K562 (cell line): ENCODE measurements at regions not wholly inside any gene's neighbourhood (a gene's known extent, or its start where the extent isn't known, plus 50 kb on each side); places are given as distances from the start of the nearest gene placed in this dataset.
"Not testable (repeated sequence)": the region's sequence is repeated elsewhere in the genome, so short reads cannot be mapped to it uniquely, and the experiment has no call there.

Source experiments
- ATAC-seq: fragments of 200-7000 bp; cut with Tn5 transposase; 3 replicates; pipeline ENCODE4 v1.9.1; 2020; ENCODE audit warnings: moderate library complexity
- BruUV-seq: library from RNA; stranded (reverse); fragments of 400-500 nt; replicated peaks from 2 replicates; lab custom pipeline; 2021; lab: Mats Ljungman, UMichigan
- CTCF ChIA-PET: fragments of 300-600 bp; formaldehyde crosslinking; extraction: SDS; loops from one replicate; lab custom pipeline; 2021; ENCODE audit warnings: low intra/inter-chr PET ratio; lab: Yijun Ruan, JAX
- POLR2A ChIA-PET: fragments of 300-600, 350-650 bp; sonication (Branson Sonifier 250); formaldehyde crosslinking; extraction: SDS; loops from one replicate; lab custom pipeline; 2021; ENCODE audit warnings: antibody characterized with exemption, inconsistent platforms; lab: Yijun Ruan, JAX
- DNase-seq, 4 experiments: peaks; one replicate each; pipeline versions ENCODE4 v3.0.0 to v3.0.0-alpha.2; 2011 to 2018; ENCODE audit warnings: low spot score in 3 of 4, mixed read lengths in 3 of 4; ENCODE audit errors: extremely low read depth in 1 of 4
- FAIRE-seq: peaks from 2 replicates; lab custom pipeline; 2011; peaks lifted over from hg19 to GRCh38; lab: Jason Lieb, UNC
- H2AFZ ChIP-seq: 2 replicates; pipeline ENCODE4 v1.6.0; 2011; ENCODE audit warnings: low read depth, low read length, control low read depth, inconsistent platforms
- H3K27ac ChIP-seq: fragments of 200-600 bp; 3 replicates; pipeline ENCODE4 v1.8.0; 2011; ENCODE audit warnings: low read depth, mild to moderate bottlenecking, control low read depth, inconsistent platforms, low read length, moderate library complexity, mixed read lengths; ENCODE audit errors: extremely low read depth
- H3K27me3 ChIP-seq, 2 experiments: fragments of 300-600 bp in 1 of 2; 2 replicates in 1 of 2; 3 replicates in 1 of 2; pipeline versions ENCODE4 v1.6.0 to v1.8.0; 2011; ENCODE audit warnings: inconsistent platforms in 2 of 2, low read length in 2 of 2, mild to moderate bottlenecking in 1 of 2, mixed read lengths in 1 of 2, moderate library complexity in 1 of 2; ENCODE audit not compliant: control insufficient read depth in 2 of 2, insufficient read depth in 2 of 2
- H3K36me3 ChIP-seq: fragments of 300-600 bp; 3 replicates; pipeline ENCODE4 v1.8.0; 2011; ENCODE audit warnings: mild to moderate bottlenecking, low read length, inconsistent platforms; ENCODE audit not compliant: control insufficient read depth, insufficient read depth
- H3K4me1 ChIP-seq, 2 experiments: fragments of 200-600 bp in 1 of 2; replicated peaks in 1 of 2; 2 replicates in 1 of 2; 3 replicates in 1 of 2; pipeline versions ENCODE4 v1.5.1 to v1.8.0; 2011; ENCODE audit warnings: inconsistent platforms in 2 of 2, low read length in 2 of 2, mild to moderate bottlenecking in 1 of 2, mixed read lengths in 1 of 2, moderate library complexity in 1 of 2; ENCODE audit not compliant: control insufficient read depth in 2 of 2, insufficient read depth in 2 of 2
- H3K4me2 ChIP-seq: 2 replicates; pipeline ENCODE4 v1.6.1; 2011; ENCODE audit warnings: low read length, control low read depth, inconsistent platforms, mixed read lengths; ENCODE audit not compliant: insufficient read depth
- H3K4me3 ChIP-seq: fragments of 200-600 bp; sonication (generic), shearing (Covaris generic); 2 replicates; pipeline ENCODE4 v1.5.1; 2016; ENCODE audit warnings: control low read depth, inconsistent platforms
- H3K79me2 ChIP-seq: fragments of 200-600 bp; 3 replicates; pipeline ENCODE4 v1.8.0; 2011; ENCODE audit warnings: low read length, inconsistent platforms; ENCODE audit not compliant: control insufficient read depth, insufficient read depth
- H3K9ac ChIP-seq, 2 experiments: 2 replicates each; pipeline versions ENCODE4 v1.6.0 to v1.6.1; 2011; ENCODE audit warnings: low read depth in 2 of 2, low read length in 2 of 2, control low read depth in 1 of 2, inconsistent platforms in 1 of 2, mild to moderate bottlenecking in 1 of 2, mixed read lengths in 1 of 2; ENCODE audit not compliant: insufficient read depth in 1 of 2
- H3K9me1 ChIP-seq: one replicate; pipeline ENCODE4 v1.6.0; 2011; ENCODE audit warnings: inconsistent platforms, mild to moderate bottlenecking, low read length, moderate library complexity; ENCODE audit not compliant: control insufficient read depth, insufficient read depth
- H3K9me3 ChIP-seq: replicated peaks from 2 replicates; pipeline ENCODE4 v1.5.1; 2011; ENCODE audit warnings: low read depth, low read length, inconsistent platforms; ENCODE audit not compliant: control insufficient read depth, insufficient read depth
- H4K20me1 ChIP-seq: replicated peaks from 2 replicates; pipeline ENCODE4 v1.6.1; 2011; ENCODE audit warnings: low read length, inconsistent platforms, mixed read lengths; ENCODE audit not compliant: control insufficient read depth, insufficient read depth
- ARID3B ChIP-seq: fragments of 250-450 bp; sonication (Bioruptor Pico); IDR thresholded peaks from 2 replicates; pipeline ENCODE4 v1.4.0; 2020; ENCODE audit warnings: borderline replicate concordance
- PHF8 ChIP-seq: fragments of 200-600 bp; sonication (generic); IDR thresholded peaks from 2 replicates; pipeline ENCODE4 v1.6.1; 2012; ENCODE audit warnings: mixed run types, mild to moderate bottlenecking, inconsistent platforms, low read length, moderate library complexity, borderline replicate concordance
- ZBTB12 ChIP-seq: fragments of 250-450 bp; sonication (Bioruptor Pico); IDR thresholded peaks from 2 replicates; pipeline ENCODE4 v1.4.0; 2020
- ZNF449 ChIP-seq: fragments of 250-450 bp; sonication (Bioruptor Pico); IDR thresholded peaks from 2 replicates; pipeline ENCODE4 v1.8.0; 2022; ENCODE audit warnings: moderate library complexity, mild to moderate bottlenecking, inconsistent platforms
- ZNF696 ChIP-seq: fragments of 250-450 bp; sonication (Bioruptor Pico); conservative IDR thresholded peaks from 2 replicates; pipeline ENCODE4 v1.4.0; 2020; ENCODE audit warnings: mild to moderate bottlenecking, moderate library complexity
- whole genome bisulfite sequencing: fragments of 100-300 bp; shearing (Covaris generic); methylation state at CpG from one replicate; pipeline ENCODE4 v1.1.6; 2016; ENCODE audit warnings: low coverage, mixed read lengths; ENCODE audit not compliant: insufficient coverage; ENCODE audit errors: missing lambda C conversion rate; 5-methylcytosine and 5-hydroxymethylcytosine counted together
- in situ Hi-C: fragments of 300-500 bp; cut with MboI; formaldehyde crosslinking; loops from 4 replicates; pipeline ENCODE4 v1.15.0; 2018; ENCODE audit warnings: inconsistent platforms, mixed read lengths
- intact Hi-C: fragments of 100-400 bp; cut with micrococcal nuclease; formaldehyde crosslinking; loops from 2 replicates; pipeline ENCODE4 v1.14.2; 2022
- TF ChIP-seq, protein P1 (sequence below): fragments of 250-450 bp; sonication (Bioruptor Pico); IDR thresholded peaks from 2 replicates; pipeline ENCODE4 v1.8.0; 2022; ENCODE audit warnings: inconsistent platforms, mild to moderate bottlenecking, moderate library complexity, borderline replicate concordance
- TF ChIP-seq, protein P2 (sequence below): fragments of 450-650 bp; formaldehyde crosslinking; IDR thresholded peaks from 2 replicates; pipeline ENCODE4 v1.4.0; 2020; ENCODE audit warnings: mild to moderate bottlenecking

DNA sequence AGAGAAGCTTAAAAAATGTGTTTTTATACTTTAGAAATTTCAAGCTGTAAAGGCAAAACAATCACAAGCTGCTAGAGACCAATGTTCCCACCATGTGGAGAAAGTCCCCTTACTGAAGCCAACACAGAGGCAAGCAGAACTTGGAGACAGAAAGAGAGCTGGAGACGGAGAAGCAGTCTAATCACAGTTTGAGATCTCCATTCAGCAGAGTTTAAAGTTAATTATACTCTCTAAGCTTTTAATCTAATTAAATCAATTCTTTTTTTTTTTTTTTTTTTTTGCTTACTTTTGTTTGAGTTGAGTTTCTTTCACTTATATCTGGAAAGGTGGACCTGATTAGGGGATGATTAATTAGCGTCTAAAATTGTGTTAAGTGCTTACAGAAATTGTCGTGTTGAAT, 1534.3 kb downstream of the MAT2B start:
- Histone ChIP-seq H3K27me3 (no peaks in the 10 kb centered on the region), H3K9me1 (no peaks in the 10 kb centered on the region), H3K4me3 (no peak overlapping the region), H2AFZ (no peak overlapping the region), H3K9ac (no peak overlapping the region), H3K79me2 (no peaks in the 10 kb centered on the region), H3K4me2 (no peak overlapping the region), H3K4me1 (no peaks in the 10 kb centered on the region), H3K27ac (no peak overlapping the region), H3K36me3 (no peaks in the 10 kb centered on the region), H3K9me3 (no peaks in the 10 kb centered on the region), H4K20me1 (no peaks in the 10 kb centered on the region)
- in situ Hi-C loops (no loop called here), intact Hi-C loops (no loop called here)
- no peak for DNase-seq
- no peak for ATAC-seq
- 0% methylated on average over 3 of the region's 3 CpGs for whole genome bisulfite sequencing
- BruUV-seq = no TSS peak
- no peak for FAIRE-seq
- TF ChIP-seq PHF8 (no peak), ZNF696 (CRISPR knock-in tag) (no peak), ARID3B (no peak), ZNF449 (no peak), ZBTB12 (no peak)
- TF ChIP-seq, protein P1, sequence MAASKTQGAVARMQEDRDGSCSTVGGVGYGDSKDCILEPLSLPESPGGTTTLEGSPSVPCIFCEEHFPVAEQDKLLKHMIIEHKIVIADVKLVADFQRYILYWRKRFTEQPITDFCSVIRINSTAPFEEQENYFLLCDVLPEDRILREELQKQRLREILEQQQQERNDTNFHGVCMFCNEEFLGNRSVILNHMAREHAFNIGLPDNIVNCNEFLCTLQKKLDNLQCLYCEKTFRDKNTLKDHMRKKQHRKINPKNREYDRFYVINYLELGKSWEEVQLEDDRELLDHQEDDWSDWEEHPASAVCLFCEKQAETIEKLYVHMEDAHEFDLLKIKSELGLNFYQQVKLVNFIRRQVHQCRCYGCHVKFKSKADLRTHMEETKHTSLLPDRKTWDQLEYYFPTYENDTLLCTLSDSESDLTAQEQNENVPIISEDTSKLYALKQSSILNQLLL (CRISPR knock-in tag) = no peak
- TF ChIP-seq, protein P2, sequence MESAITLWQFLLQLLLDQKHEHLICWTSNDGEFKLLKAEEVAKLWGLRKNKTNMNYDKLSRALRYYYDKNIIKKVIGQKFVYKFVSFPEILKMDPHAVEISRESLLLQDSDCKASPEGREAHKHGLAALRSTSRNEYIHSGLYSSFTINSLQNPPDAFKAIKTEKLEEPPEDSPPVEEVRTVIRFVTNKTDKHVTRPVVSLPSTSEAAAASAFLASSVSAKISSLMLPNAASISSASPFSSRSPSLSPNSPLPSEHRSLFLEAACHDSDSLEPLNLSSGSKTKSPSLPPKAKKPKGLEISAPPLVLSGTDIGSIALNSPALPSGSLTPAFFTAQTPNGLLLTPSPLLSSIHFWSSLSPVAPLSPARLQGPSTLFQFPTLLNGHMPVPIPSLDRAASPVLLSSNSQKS = no peak
- POLR2A ChIA-PET = no interaction called here
- CTCF ChIA-PET = no interaction called here

DNA sequence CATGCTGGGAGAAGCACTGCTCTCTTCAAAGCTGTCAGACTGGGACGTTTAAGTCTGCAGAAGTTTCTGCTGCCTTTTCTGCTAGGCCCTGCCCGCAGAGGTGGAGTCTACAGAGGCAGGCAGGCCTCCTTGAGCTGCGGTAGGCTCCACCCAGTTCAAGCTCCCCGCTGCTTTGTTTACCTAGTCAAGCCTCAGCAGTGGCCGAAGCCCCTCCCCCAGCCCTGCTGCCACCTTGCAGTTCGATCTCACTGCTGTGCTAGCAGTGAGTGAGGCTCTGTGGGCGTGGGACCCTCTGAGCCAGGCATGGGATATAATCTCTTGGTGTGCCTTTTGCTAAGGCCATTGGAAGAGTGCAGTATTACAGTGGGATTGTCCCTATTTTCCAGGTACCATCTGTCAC, 1540.5 kb downstream of the MAT2B start:
- FAIRE-seq, H3K27ac ChIP-seq, H2AFZ ChIP-seq, H3K4me2 ChIP-seq, CTCF ChIA-PET, DNase-seq, H3K9ac ChIP-seq, H3K27me3 ChIP-seq, H3K4me1 ChIP-seq, H3K9me3 ChIP-seq, H4K20me1 ChIP-seq, H3K36me3 ChIP-seq, ATAC-seq, H3K79me2 ChIP-seq, H3K9me1 ChIP-seq, intact Hi-C loops, in situ Hi-C loops, BruUV-seq, POLR2A ChIA-PET, H3K4me3 ChIP-seq: not testable (repeated sequence)
- WGBS = 0% methylated on average over 5 of the region's 7 CpGs
